ENCODE measurements at regions not wholly inside any gene's neighbourhood (a gene's known extent, or its start where the extent isn't known, plus 50 kb on each side); places are given as distances from the start of the nearest gene placed in this dataset.

DNA sequence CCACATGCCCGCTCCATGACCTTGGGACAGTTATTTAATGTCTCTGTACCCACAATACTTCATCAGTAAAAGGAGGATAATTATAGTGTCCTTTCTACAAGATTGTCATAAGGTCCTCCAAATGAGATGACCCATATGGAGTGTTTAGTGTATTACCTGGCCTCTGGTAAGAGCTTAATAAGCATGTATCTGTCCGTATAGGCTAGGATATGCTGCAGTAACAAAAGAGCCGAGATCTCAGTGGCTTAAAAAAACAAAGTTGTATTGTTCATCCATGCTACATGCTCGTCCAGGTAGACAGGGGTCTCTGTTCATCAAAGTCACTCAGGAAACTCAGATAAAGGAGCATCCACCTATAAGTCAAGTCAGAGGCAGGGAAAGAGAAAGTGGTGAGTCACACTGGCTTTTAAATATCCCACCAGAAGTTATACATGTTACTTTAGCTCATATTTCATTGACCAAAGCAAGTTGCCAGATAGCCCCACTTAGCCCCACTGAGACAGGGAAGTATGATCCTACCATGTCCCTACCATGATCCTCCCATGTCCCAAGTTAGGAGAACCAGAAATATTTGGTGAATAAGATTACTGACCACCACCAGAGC lies 53.0 kb upstream of the KAZN start:
- no peak for DNase-seq (ENCODE audit: low read depth in 1 of 2, low spot score in 1 of 2)

DNA sequence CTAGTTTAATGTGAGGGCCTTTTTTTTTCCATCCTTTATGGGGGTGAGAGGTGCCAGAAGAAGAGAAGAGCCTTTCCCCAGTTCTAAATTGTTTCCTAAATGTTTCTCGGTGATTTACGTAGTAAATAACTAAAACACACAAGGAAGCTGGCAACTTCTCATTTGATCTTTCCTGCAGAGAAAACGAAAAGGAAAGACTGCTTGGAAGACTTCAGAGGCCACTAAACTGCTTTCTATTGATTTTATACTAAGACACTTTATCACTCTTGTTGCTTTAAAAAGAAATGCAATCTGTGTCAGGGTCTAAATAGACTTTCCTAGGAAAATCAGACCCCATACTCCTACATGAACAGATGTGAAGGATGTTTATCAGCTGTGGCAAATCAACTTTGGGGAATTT lies 52.1 kb upstream of the KAZN start:
- DNase-seq (ENCODE audit: low read depth in 1 of 2, low spot score in 1 of 2), result no peak
